ENCODE measurements at regions not wholly inside any gene's neighbourhood (a gene's known extent, or its start where the extent isn't known, plus 50 kb on each side); places are given as distances from the start of the nearest gene placed in this dataset.

- CTCF ChIA-PET: interaction anchor here (0.6 kb wide), 1 partner anchor 367 kb away, joined by 3 read pairs; no protein-coding TSS in a partner anchor
- TF ChIP-seq, protein P1, sequence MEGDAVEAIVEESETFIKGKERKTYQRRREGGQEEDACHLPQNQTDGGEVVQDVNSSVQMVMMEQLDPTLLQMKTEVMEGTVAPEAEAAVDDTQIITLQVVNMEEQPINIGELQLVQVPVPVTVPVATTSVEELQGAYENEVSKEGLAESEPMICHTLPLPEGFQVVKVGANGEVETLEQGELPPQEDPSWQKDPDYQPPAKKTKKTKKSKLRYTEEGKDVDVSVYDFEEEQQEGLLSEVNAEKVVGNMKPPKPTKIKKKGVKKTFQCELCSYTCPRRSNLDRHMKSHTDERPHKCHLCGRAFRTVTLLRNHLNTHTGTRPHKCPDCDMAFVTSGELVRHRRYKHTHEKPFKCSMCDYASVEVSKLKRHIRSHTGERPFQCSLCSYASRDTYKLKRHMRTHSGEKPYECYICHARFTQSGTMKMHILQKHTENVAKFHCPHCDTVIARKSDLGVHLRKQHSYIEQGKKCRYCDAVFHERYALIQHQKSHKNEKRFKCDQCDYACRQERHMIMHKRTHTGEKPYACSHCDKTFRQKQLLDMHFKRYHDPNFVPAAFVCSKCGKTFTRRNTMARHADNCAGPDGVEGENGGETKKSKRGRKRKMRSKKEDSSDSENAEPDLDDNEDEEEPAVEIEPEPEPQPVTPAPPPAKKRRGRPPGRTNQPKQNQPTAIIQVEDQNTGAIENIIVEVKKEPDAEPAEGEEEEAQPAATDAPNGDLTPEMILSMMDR (IDR thresholded peaks at IDR 0.05; ENCODE audit: insufficient read depth, low read depth, low read length): no peak
- no peak for DNase-seq (ENCODE audit: low read depth)
- Histone ChIP-seq H3K36me3 (ENCODE audit: control insufficient read depth, insufficient read depth, low read length) (no peaks in the 10 kb centered on the region), H3K4me3 (ENCODE audit: low read depth, low read length) (no peak overlapping the region), H3K27me3 (ENCODE audit: control insufficient read depth, insufficient read depth, low read length) (no peaks in the 10 kb centered on the region)
- POLR2A ChIA-PET: no interaction called here
Measured at GRCh38 chr1:232476538-232476950, 153.4 kb downstream of the SIPA1L2 start.

DNA sequence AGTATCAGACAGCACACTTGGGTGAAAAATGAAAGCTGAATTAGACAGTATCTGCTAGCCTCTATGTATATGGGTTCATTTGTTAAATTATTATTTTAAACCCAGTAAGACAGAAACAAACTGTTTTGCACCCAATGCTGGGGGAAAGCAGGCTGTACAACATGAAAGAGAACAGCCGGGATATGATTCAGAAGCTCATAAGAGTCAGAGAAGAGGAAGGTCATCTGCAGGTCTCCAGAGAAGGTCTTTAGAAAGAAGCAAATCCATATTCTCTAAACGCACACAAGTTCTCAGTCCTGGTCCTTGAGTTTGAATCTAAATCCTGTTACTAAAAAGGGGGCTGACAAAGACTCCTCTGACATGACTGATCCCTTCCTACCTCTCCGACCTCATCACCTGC, 155.1 kb downstream of the SIPA1L2 start:
- Histone ChIP-seq H3K27me3 (ENCODE audit: control insufficient read depth, insufficient read depth, low read length) (no peaks in the 10 kb centered on the region), H3K36me3 (ENCODE audit: control insufficient read depth, insufficient read depth, low read length) (no peaks in the 10 kb centered on the region), H3K4me3 (ENCODE audit: low read depth, low read length) (no peak overlapping the region)
- DNase-seq (ENCODE audit: low read depth): no peak
- POLR2A ChIA-PET: no interaction called here
- CTCF ChIA-PET: interaction anchor here (1.1 kb wide), 1 partner anchor 609 kb away, joined by 3 read pairs; no protein-coding TSS in a partner anchor
- TF ChIP-seq, protein P1 (IDR thresholded peaks at IDR 0.05; ENCODE audit: insufficient read depth, low read depth, low read length): no peak

GRCh38 chr1:232473900-232474299, 156.0 kb downstream of the SIPA1L2 start:
- H3K4me3 ChIP-seq (ENCODE audit: low read depth, low read length): no peak overlapping the region
- ChIA-PET POLR2A (no interaction called here), CTCF (no interaction called here)

GRCh38 chr1:232473324-232473723, 156.6 kb downstream of the SIPA1L2 start:
- no peaks in the 10 kb centered on the region for H3K27me3 ChIP-seq (ENCODE audit: control insufficient read depth, insufficient read depth, low read length)
- no peak overlapping the region for H3K4me3 ChIP-seq (ENCODE audit: low read depth, low read length)
- CTCF ChIA-PET: no interaction called here
- no peaks in the 10 kb centered on the region for H3K36me3 ChIP-seq (ENCODE audit: control insufficient read depth, insufficient read depth, low read length)
- DNase-seq (ENCODE audit: low read depth): peak; percentile 24
- POLR2A ChIA-PET: interaction anchor here (0.5 kb wide), 1 partner anchor 661 kb away, joined by 3 read pairs; no protein-coding TSS in a partner anchor
- TF ChIP-seq, protein P1 (IDR thresholded peaks at IDR 0.05; ENCODE audit: insufficient read depth, low read depth, low read length): no peak

More at GRCh38 chr1:232473900-232474299, 156.0 kb downstream of the SIPA1L2 start:
- no peak for DNase-seq (ENCODE audit: low read depth)
- no peaks in the 10 kb centered on the region for H3K27me3 ChIP-seq (ENCODE audit: control insufficient read depth, insufficient read depth, low read length)
- TF ChIP-seq, protein P1 (IDR thresholded peaks at IDR 0.05; ENCODE audit: insufficient read depth, low read depth, low read length): no peak
- H3K36me3 ChIP-seq (ENCODE audit: control insufficient read depth, insufficient read depth, low read length): no peaks in the 10 kb centered on the region

- no peaks in the 10 kb centered on the region for H3K27me3 ChIP-seq (ENCODE audit: control insufficient read depth, insufficient read depth, low read length)
- no peak overlapping the region for H3K4me3 ChIP-seq (ENCODE audit: low read depth, low read length)
- no peaks in the 10 kb centered on the region for H3K36me3 ChIP-seq (ENCODE audit: control insufficient read depth, insufficient read depth, low read length)
- CTCF ChIA-PET: no interaction called here
- POLR2A ChIA-PET: interaction anchor here (0.5 kb wide), 1 partner anchor 662 kb away, joined by 3 read pairs; no protein-coding TSS in a partner anchor
- DNase-seq (ENCODE audit: low read depth): peak; percentile 88
- TF ChIP-seq, protein P1 (IDR thresholded peaks at IDR 0.05; ENCODE audit: insufficient read depth, low read depth, low read length): no peak
Measured at GRCh38 chr1:232472485-232473041, 157.4 kb downstream of the SIPA1L2 start.
